ENCODE measurements at regions not wholly inside any gene's neighbourhood (a gene's known extent, or its start where the extent isn't known, plus 50 kb on each side); places are given as distances from the start of the nearest gene placed in this dataset.

- TF ChIP-seq POLR2A (IDR thresholded peaks at IDR 0.05; ENCODE audit: low read depth, low read length), result no peak
- no peak for TF ChIP-seq SPI1 (IDR thresholded peaks at IDR 0.05; ENCODE audit: low read depth, low read length)
Measured at GRCh38 chr18:22098563-22098989, 70.8 kb upstream of the GATA6 start.
